ENCODE measurements at regions not wholly inside any gene's neighbourhood (a gene's known extent, or its start where the extent isn't known, plus 50 kb on each side); places are given as distances from the start of the nearest gene placed in this dataset.

GRCh38 chr21:15240848-15241247, 176.0 kb upstream of the NRIP1 start:
- H3K4me2 ChIP-seq (ENCODE audit: insufficient read depth, low read length): no peak overlapping the region
- no peaks in the 10 kb centered on the region for H3K4me1 ChIP-seq (ENCODE audit: insufficient read depth, low read length)
- H4K20me1 ChIP-seq (ENCODE audit: insufficient read depth, low read length): no peaks in the 10 kb centered on the region
- ATAC-seq (ENCODE audit: insufficient read depth, low read depth) (no peak), DNase-seq (no peak)
- no peak overlapping the region for H2AFZ ChIP-seq (ENCODE audit: low read depth, low read length)
- no peak overlapping the region for H3K9ac ChIP-seq (ENCODE audit: low read depth, low read length)
- no peaks in the 10 kb centered on the region for H3K79me2 ChIP-seq (ENCODE audit: insufficient read depth, low read length)
- no peak overlapping the region for H3K27ac ChIP-seq (ENCODE audit: low read length)
- H3K27me3 ChIP-seq (ENCODE audit: insufficient read depth, low read length, poor library complexity): no peaks in the 10 kb centered on the region
- no peaks in the 10 kb centered on the region for H3K9me3 ChIP-seq (ENCODE audit: insufficient read depth, low read length, severe bottlenecking)
- TF ChIP-seq EZH2 (IDR thresholded peaks at IDR 0.05; ENCODE audit: borderline replicate concordance, low read depth, low read length, severe bottlenecking): no peak
- no peak overlapping the region for H3K4me3 ChIP-seq (ENCODE audit: low read depth in 1 of 2, low read length in 2 of 2)
- H3K36me3 ChIP-seq (ENCODE audit: insufficient read depth, low read length): no peaks in the 10 kb centered on the region

- no peak for DNase-seq
- Histone ChIP-seq H3K9ac (ENCODE audit: low read depth, low read length) (no peak overlapping the region), H3K36me3 (ENCODE audit: insufficient read depth, low read length) (no peaks in the 10 kb centered on the region), H3K79me2 (ENCODE audit: insufficient read depth, low read length) (no peaks in the 10 kb centered on the region), H3K9me3 (ENCODE audit: insufficient read depth, low read length, severe bottlenecking) (no peaks in the 10 kb centered on the region), H3K4me3 (ENCODE audit: low read depth in 1 of 2, low read length in 2 of 2) (no peak overlapping the region), H3K4me2 (ENCODE audit: insufficient read depth, low read length) (no peak overlapping the region), H3K27me3 (ENCODE audit: insufficient read depth, low read length, poor library complexity) (no peaks in the 10 kb centered on the region), H4K20me1 (ENCODE audit: insufficient read depth, low read length) (no peaks in the 10 kb centered on the region), H3K27ac (ENCODE audit: low read length) (no peak overlapping the region), H3K4me1 (ENCODE audit: insufficient read depth, low read length) (no peaks in the 10 kb centered on the region), H2AFZ (ENCODE audit: low read depth, low read length) (no peak overlapping the region)
- ATAC-seq (ENCODE audit: insufficient read depth, low read depth): no peak
- TF ChIP-seq EZH2 (IDR thresholded peaks at IDR 0.05; ENCODE audit: borderline replicate concordance, low read depth, low read length, severe bottlenecking): no peak
- no peak for TF ChIP-seq CTCF (IDR thresholded peaks at IDR 0.05; ENCODE audit: borderline replicate concordance, extremely low read depth, low read length, poor library complexity, severe bottlenecking)
Measured at GRCh38 chr21:15241997-15242736, 177.4 kb upstream of the NRIP1 start.

DNA sequence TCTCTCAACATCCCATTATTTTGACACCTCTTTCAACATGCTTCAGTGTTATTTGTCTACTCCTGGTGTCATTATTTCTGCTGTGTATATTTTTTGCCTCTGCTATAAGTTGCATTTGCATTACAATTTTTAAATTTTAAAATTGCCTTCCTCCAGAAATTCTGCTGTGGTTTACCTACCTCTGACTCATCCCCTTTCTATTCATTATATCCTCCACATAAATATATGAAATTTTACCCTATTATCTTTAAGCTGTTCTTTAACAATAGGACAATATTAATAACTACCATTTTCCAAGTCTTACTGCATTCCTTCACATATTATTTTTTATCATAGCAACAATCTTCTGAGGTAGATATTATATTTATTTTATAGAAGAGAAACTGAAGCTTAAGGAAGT, 178.1 kb upstream of the NRIP1 start:
- Histone ChIP-seq H3K4me3 (ENCODE audit: low read depth in 1 of 2, low read length in 2 of 2) (no peak overlapping the region), H3K27ac (ENCODE audit: low read length) (no peak overlapping the region), H3K79me2 (ENCODE audit: insufficient read depth, low read length) (no peaks in the 10 kb centered on the region), H3K4me2 (ENCODE audit: insufficient read depth, low read length) (no peak overlapping the region), H3K4me1 (ENCODE audit: insufficient read depth, low read length) (no peaks in the 10 kb centered on the region), H4K20me1 (ENCODE audit: insufficient read depth, low read length) (no peaks in the 10 kb centered on the region), H3K36me3 (ENCODE audit: insufficient read depth, low read length) (no peaks in the 10 kb centered on the region), H3K9ac (ENCODE audit: low read depth, low read length) (no peak overlapping the region), H2AFZ (ENCODE audit: low read depth, low read length) (no peak overlapping the region), H3K9me3 (ENCODE audit: insufficient read depth, low read length, severe bottlenecking) (no peaks in the 10 kb centered on the region), H3K27me3 (ENCODE audit: insufficient read depth, low read length, poor library complexity) (no peaks in the 10 kb centered on the region)
- ATAC-seq (ENCODE audit: insufficient read depth, low read depth) (no peak), DNase-seq (no peak)
- TF ChIP-seq CTCF (IDR thresholded peaks at IDR 0.05; ENCODE audit: borderline replicate concordance, extremely low read depth, low read length, poor library complexity, severe bottlenecking) (no peak), EZH2 (IDR thresholded peaks at IDR 0.05; ENCODE audit: borderline replicate concordance, low read depth, low read length, severe bottlenecking) (no peak)

DNA sequence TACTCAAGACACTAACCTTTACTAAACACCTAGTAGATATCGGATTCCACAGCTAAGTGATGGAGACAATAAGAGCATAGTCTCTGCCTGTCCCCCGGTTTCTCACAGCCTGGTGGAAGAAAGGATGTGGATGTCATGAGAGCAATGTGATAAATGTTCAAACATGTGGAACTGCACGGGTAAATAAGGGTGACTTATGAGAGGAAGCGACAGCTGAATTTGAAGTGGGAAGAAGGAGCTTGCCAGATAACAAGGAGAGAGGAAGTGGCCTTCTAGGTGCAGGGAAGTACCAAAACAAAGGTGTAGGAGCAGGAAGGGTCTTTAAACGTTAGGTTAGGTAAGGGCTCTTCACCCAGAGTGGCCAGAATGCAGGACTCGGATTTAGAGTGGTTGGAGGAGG, 178.6 kb upstream of the NRIP1 start:
- H3K27ac ChIP-seq (ENCODE audit: low read length): no peak overlapping the region
- no peak for ATAC-seq (ENCODE audit: insufficient read depth, low read depth)

More for the DNA sequence above, 178.6 kb upstream of the NRIP1 start:
- Histone ChIP-seq H2AFZ (ENCODE audit: low read depth, low read length) (no peak overlapping the region), H3K79me2 (ENCODE audit: insufficient read depth, low read length) (no peaks in the 10 kb centered on the region), H3K36me3 (ENCODE audit: insufficient read depth, low read length) (no peaks in the 10 kb centered on the region), H4K20me1 (ENCODE audit: insufficient read depth, low read length) (no peaks in the 10 kb centered on the region), H3K27me3 (ENCODE audit: insufficient read depth, low read length, poor library complexity) (no peaks in the 10 kb centered on the region), H3K9me3 (ENCODE audit: insufficient read depth, low read length, severe bottlenecking) (no peaks in the 10 kb centered on the region), H3K4me2 (ENCODE audit: insufficient read depth, low read length) (no peak overlapping the region), H3K4me3 (ENCODE audit: low read depth in 1 of 2, low read length in 2 of 2) (no peak overlapping the region), H3K4me1 (ENCODE audit: insufficient read depth, low read length) (no peaks in the 10 kb centered on the region), H3K9ac (ENCODE audit: low read depth, low read length) (no peak overlapping the region)
- TF ChIP-seq CTCF (IDR thresholded peaks at IDR 0.05; ENCODE audit: borderline replicate concordance, extremely low read depth, low read length, poor library complexity, severe bottlenecking) (no peak), EZH2 (IDR thresholded peaks at IDR 0.05; ENCODE audit: borderline replicate concordance, low read depth, low read length, severe bottlenecking) (no peak)
- no peak for DNase-seq

Measured in DND-41 (cell line).